Skeletal muscle tissue (tissue), 3 donors: ENCODE measurements at regions not wholly inside any gene's neighbourhood (a gene's known extent, or its start where the extent isn't known, plus 50 kb on each side); places are given as distances from the start of the nearest gene placed in this dataset.

Experiments used
- H3K27ac ChIP-seq: one replicate; pipeline ENCODE4 v1.7.0; 2013; ENCODE audit warnings: mild to moderate bottlenecking, low read depth, low read length, inconsistent platforms
- H3K27me3 ChIP-seq, 3 donors: one replicate each; pipeline ENCODE4 v1.7.0; 2013; ENCODE audit warnings: low read length in 3 of 3; ENCODE audit not compliant: control insufficient read depth in 3 of 3, insufficient read depth in 3 of 3
- H3K36me3 ChIP-seq, 3 donors: one replicate each; pipeline ENCODE4 v1.7.0; 2013; ENCODE audit warnings: low read length in 3 of 3; ENCODE audit not compliant: control insufficient read depth in 3 of 3, insufficient read depth in 3 of 3
- H3K4me1 ChIP-seq, 3 donors: one replicate each; pipeline ENCODE4 v1.7.0; 2013; ENCODE audit warnings: low read length in 3 of 3, mild to moderate bottlenecking in 3 of 3; ENCODE audit not compliant: control insufficient read depth in 3 of 3, insufficient read depth in 3 of 3
- H3K4me3 ChIP-seq, 3 donors: one replicate each; pipeline ENCODE4 v1.7.0; 2013; ENCODE audit warnings: low read length in 3 of 3
- H3K9ac ChIP-seq, 3 donors: one replicate each; pipeline ENCODE4 v1.7.0; 2013; ENCODE audit warnings: low read length in 3 of 3, mild to moderate bottlenecking in 3 of 3, moderate library complexity in 2 of 3, low read depth in 1 of 3
- H3K9me3 ChIP-seq, 3 donors: one replicate each; pipeline ENCODE4 v1.7.0; 2013; ENCODE audit warnings: low read length in 3 of 3; ENCODE audit not compliant: control insufficient read depth in 3 of 3
- donor health status: Osteomylitis.

DNA sequence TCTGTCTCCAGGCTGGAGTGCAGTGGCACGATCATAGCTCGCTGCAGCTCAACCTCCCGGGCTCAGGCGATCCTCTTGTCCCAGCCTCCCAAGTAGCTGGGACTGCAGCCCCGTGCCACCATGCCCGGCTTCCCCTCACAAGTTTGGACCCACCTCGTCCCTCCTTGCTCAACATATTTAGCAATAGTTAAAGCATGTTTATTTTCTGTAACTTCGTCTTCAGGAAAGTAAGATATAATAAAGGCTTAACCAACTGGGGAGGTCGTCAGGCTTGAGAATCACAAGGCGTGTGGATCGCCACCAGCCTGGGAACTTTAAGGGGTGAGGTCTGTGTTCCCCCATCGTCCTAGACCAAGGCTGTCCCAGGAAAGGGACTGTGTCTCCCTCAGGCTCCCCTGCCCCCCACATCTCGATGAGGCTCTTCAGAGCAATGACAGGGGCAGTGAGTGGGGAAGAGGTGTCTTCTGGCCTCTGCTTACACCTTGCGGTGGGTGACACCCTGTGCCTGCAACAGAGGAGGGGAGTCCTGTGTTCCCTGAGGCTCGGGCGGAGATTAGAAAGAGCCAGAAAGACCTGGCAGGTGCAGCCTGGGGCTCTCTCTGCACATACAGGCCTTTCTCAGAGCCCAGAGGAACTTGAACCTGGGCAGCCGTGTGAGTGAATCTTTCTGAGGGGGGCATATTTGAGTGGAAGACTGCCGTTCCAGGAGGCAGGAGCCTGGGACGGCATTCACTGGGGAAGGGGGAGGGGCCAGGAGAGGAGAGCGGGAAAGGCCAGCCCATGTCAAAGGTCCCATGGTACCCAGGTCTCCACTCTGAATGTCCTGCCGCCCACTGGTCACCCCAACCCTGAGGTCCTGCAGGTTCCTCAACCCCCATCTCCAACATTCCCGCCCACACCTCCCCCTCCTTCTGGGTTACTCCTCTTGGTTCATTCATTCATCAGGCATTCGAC is 152.3 kb downstream of the SMAD6 start:
- Histone ChIP-seq H3K9me3 (no peaks in the 10 kb centered on the region), H3K9ac (no peak overlapping the region), H3K4me1 (peaks cover 12 to 13% (median 13%) of the 10 kb centered on the region in 3 donors), H3K27me3 (peaks cover 0 to 2% (median 0%) of the 10 kb centered on the region in 3 donors), H3K4me3 (no peak overlapping the region), H3K27ac (no peak overlapping the region), H3K36me3 (no peaks in the 10 kb centered on the region)

DNA sequence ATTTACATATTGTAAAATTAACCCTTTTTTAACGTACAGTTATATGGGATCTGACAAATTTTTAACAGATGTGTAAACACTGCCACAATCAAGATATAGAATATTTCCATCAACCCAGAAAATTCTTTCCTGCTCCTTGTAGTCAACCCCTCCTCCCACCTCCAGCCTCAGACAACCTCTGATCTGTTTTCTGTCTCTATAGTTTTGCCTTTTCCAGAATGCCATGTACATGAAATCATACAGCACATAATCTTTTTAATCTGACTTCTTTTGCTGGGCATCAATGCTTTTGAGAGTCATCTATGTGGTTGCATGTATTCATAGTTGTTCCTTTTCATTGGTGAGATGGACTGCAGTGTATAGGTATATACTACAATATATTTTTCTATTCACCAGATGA is 153.0 kb downstream of the SMAD6 start:
- Histone ChIP-seq H3K27ac (no peak overlapping the region), H3K4me1 (peaks cover 12 to 13% (median 13%) of the 10 kb centered on the region in 3 donors), H3K9ac (no peak overlapping the region), H3K9me3 (no peaks in the 10 kb centered on the region), H3K36me3 (no peaks in the 10 kb centered on the region), H3K27me3 (peaks cover 0 to 3% (median 2%) of the 10 kb centered on the region in 3 donors), H3K4me3 (no peak overlapping the region)

DNA sequence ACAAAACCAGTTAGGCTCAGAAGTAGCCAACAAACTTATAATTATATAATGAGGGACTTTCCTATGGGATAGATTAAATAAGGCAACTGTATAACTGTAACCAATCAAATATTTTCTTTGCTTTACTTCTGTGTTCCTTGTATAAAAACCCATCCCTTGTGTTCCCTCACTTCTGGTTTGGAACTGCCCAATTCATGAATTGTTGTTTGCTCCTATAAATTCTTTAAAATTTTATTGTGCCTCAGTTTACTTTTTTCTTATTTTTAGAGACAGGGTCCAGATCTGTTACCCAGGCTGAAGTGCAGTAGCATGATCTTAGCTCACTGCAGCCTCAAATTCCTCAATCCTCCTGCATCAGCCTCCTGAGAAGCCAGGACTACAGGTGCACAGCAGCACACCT is 155.7 kb downstream of the SMAD6 start:
- H3K9ac ChIP-seq: no peak overlapping the region
- H3K36me3 ChIP-seq: no peaks in the 10 kb centered on the region
- H3K4me1 ChIP-seq: peaks cover 0 to 1% (median under 1%) of the 10 kb centered on the region in 3 donors
- H3K27me3 ChIP-seq: peaks cover 0 to 4% (median under 1%) of the 10 kb centered on the region in 3 donors
- H3K9me3 ChIP-seq: no peaks in the 10 kb centered on the region
- H3K4me3 ChIP-seq: no peak overlapping the region
- H3K27ac ChIP-seq: no peak overlapping the region

DNA sequence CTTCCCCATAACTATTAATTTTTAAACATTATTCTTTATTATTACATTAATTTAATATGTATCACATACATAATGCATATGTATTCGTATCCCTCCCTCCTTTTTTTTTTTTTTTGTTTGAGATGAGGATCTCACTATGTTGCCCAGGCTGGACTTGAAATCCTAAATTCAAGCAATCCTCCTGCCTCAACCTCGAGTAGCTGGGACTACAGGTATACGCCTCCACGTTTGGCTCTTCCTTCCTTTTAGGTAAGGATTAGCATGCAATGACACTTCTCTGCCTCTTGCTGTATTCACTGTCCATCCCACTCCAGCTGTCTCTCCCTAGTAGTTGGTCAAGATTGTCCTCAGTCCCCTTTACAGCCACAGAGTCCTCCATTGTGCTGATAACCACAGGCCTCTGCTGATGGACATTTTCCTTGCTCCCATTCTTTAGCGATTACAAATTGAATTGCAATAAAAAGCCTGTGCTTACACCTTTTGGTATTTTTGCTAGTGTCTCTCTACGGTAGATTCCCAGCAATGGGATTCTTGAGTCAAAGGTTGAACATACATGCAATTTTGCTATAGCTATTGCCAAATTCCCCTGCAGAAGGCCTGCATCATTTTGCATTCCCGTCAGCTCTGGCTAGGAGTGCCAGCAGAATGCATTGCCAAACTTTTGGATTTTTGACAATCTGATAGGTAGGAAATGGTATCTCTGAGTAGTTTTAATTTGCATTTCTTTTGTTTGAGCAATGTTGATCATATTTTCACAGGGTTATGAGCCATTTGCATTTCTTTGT is 156.6 kb downstream of the SMAD6 start:
- Histone ChIP-seq H3K27ac (no peak overlapping the region), H3K9me3 (no peaks in the 10 kb centered on the region), H3K4me3 (no peak overlapping the region), H3K27me3 (peaks cover 0 to 5% (median 0%) of the 10 kb centered on the region in 3 donors), H3K4me1 (peaks cover 5 to 7% (median 6%) of the 10 kb centered on the region in 3 donors), H3K36me3 (no peaks in the 10 kb centered on the region), H3K9ac (no peak overlapping the region)

DNA sequence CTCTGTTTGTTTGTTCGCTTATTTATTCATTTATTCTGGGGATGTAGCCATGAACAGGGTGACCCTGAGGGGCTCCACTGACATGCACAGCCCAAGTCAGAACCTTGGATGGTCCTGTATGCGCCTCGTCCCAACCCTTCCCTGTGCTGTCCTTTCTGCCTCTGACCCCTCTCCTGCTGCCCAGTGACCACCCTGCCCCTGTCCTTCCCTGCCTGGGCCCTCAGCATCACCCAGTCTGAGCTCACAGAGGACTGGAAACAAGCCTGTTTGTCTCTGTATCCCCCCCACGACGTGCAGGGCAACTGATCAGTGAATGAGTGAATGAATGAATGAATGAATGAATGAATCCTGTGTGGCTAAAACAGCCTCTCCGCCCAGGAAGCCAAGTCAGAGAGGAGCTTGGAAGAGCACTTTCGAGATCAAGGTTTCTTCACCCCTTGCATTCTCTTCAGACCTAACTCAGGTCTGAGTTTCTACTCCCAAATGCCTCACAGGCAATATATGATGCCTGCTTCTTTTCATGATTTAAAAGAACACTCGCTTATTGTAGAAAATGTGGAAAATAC is 157.7 kb downstream of the SMAD6 start:
- Histone ChIP-seq H3K27me3 (peaks cover 0 to 5% (median 1%) of the 10 kb centered on the region in 3 donors), H3K9ac (no peak overlapping the region), H3K4me1 (peaks cover 5 to 7% (median 6%) of the 10 kb centered on the region in 3 donors), H3K27ac (no peak overlapping the region), H3K9me3 (no peaks in the 10 kb centered on the region), H3K4me3 (no peak overlapping the region), H3K36me3 (no peaks in the 10 kb centered on the region)

DNA sequence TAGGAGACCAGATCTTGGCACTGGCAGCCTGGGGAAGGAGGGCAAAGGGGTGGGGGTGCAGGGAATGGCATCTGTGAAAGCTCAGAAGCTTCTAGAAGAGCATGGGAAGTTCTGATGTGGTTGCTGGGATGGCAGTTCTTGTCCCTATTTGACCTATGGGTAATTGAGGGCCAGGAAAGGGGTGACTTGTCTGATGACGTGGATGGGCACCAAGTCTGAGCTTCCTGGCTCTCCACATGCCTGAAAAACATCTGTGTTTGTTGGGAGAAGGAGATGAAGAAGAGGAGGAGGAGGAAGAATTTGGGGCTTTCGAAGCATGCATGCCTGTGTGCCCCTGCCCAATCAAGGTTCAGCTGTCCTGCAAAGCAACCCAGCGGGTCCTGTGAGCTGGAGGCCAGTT is 158.8 kb downstream of the SMAD6 start:
- no peaks in the 10 kb centered on the region for H3K36me3 ChIP-seq
- H3K4me3 ChIP-seq: no peak overlapping the region
- no peak overlapping the region for H3K27ac ChIP-seq
- peaks cover 0 to 9% (median 6%) of the 10 kb centered on the region in 3 donors for H3K27me3 ChIP-seq
- no peaks in the 10 kb centered on the region for H3K9me3 ChIP-seq
- peaks cover 5 to 7% (median 6%) of the 10 kb centered on the region in 3 donors for H3K4me1 ChIP-seq
- no peak overlapping the region for H3K9ac ChIP-seq

DNA sequence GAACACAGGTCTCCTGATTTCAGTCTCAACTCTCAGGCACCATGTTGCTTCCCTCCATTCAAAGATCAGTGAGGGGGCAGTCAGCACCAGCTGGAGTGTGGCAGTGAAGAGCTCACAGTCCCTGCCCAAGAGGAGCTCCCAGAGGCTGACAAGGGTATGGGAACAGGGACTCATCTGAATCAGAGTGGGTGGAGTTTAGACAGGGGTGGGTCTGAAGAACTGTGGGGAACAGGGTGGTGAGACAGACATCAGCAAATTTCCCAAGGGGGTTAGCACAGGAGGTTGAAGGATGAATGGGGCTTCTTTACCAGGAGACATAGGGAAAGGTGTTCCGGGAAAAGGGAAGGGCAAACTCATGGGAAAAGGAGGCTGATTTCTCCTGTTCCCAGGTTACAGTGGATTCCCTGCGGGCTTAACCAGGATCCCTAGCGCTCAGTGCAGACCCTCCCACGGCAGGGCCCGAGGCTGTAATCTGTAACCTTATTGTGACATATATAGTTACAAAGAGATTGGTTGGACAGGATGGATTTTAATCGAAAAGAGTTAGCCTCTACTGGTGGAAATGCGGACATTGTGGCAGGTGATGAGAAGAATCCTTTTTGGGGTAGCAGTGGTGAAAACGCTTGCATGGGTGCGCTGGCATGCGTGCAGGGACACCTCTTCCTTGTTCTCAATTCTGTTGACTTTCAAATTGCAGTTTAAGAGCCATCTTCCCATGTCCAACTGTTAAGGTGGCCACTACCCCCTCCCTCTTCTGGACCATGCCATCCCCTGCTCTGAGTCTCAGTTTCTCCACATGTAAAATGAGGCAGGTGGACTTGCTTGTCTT is 160.3 kb downstream of the SMAD6 start:
- Histone ChIP-seq H3K4me3 (no peak overlapping the region), H3K9ac (no peak overlapping the region), H3K27me3 (peaks cover 0 to 10% (median 9%) of the 10 kb centered on the region in 3 donors), H3K36me3 (no peaks in the 10 kb centered on the region), H3K4me1 (peaks cover 5 to 7% (median 6%) of the 10 kb centered on the region in 3 donors), H3K9me3 (no peaks in the 10 kb centered on the region), H3K27ac (no peak overlapping the region)

DNA sequence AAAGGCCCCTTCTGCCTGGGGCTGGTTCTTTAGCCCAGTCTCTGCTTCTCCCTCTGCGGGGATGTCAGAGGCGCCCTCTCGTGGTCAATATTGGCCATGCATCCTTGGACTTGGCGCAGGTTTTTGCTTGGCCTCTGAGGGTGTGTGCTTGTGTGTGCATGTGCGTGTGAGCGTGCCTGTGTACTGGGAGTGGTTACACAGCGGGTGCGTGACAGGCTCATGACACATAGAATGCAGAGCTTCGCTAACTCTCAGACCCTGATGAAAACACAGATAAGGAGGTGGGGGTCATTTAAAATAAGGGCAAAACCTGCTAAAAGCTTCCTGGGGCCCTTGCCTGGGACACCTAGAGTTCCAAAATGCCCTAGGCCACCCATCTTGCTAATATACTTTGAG is 160.9 kb downstream of the SMAD6 start:
- H3K9ac ChIP-seq: no peak overlapping the region
- no peaks in the 10 kb centered on the region for H3K9me3 ChIP-seq
- H3K4me3 ChIP-seq: no peak overlapping the region
- H3K36me3 ChIP-seq: no peaks in the 10 kb centered on the region
- H3K27ac ChIP-seq: no peak overlapping the region
- H3K27me3 ChIP-seq: peaks cover 0 to 10% (median 9%) of the 10 kb centered on the region in 3 donors
- H3K4me1 ChIP-seq: peaks cover 5 to 7% (median 6%) of the 10 kb centered on the region in 3 donors

DNA sequence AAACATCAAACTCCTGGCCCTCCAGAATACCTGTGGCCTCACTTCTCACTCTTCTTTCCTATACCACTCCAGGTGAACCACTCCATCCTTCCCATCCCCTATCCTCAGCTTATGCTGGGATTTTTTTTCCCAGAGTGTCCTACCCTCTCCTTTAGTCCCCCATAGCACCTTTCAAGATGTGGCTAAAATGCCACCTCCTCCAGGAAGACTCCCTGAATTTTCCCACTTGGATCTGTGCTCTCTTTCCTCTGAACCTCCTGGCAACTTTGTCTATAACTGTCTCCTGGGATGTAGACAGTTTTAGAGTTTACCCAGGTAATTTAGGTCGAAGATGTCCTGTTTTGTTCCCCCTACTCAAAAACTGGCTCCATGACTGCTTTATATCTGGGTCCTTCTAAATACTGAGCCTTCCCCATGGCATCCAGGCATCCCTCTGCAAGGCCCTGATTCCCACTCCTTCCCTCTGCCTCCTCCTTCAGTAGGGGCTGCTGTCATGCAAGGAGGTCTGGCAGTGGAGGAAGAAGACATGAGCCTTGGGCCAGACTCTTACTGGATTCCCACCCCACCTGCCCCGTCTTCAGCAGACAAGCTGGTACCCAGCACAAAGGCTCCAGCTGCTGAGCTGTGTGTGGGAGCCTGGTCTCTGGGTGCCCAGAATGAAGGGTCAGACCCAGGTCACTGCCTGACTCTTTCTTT is 161.5 kb downstream of the SMAD6 start:
- Histone ChIP-seq H3K9ac (no peak overlapping the region), H3K4me3 (no peak overlapping the region)

More for the DNA sequence above, 161.5 kb downstream of the SMAD6 start:
- no peaks in the 10 kb centered on the region for H3K9me3 ChIP-seq
- H3K27me3 ChIP-seq: peaks cover 0 to 10% (median 9%) of the 10 kb centered on the region in 3 donors
- no peak overlapping the region for H3K27ac ChIP-seq
- H3K36me3 ChIP-seq: no peaks in the 10 kb centered on the region
- peaks cover 5 to 7% (median 6%) of the 10 kb centered on the region in 3 donors for H3K4me1 ChIP-seq
